ENCODE measurements at regions not wholly inside any gene's neighbourhood (a gene's known extent, or its start where the extent isn't known, plus 50 kb on each side); places are given as distances from the start of the nearest gene placed in this dataset.

GRCh38 chr13:62932256-62932883 is 1516.7 kb upstream of the PCDH20 start:
- no peak overlapping the region for H3K9ac ChIP-seq (ENCODE audit: extremely low read depth, insufficient read length, low read length)
- H3K23me2 ChIP-seq (ENCODE audit: insufficient read length, low read depth, low read length, poor library complexity, severe bottlenecking), result no peaks in the 10 kb centered on the region
- no peak overlapping the region for H2BK5ac ChIP-seq (ENCODE audit: insufficient read length, low read length)
- H3K9me3 ChIP-seq (ENCODE audit: control insufficient read depth, low read depth, low read length), result no peaks in the 10 kb centered on the region
- no peak overlapping the region for H3K27ac Mint-ChIP-seq
- H2AFZ ChIP-seq (ENCODE audit: low read length), result no peak overlapping the region
- DNase-seq, result no peak
- H3K4ac ChIP-seq (ENCODE audit: low read depth, low read length), result no peak overlapping the region
- H3K4me1 ChIP-seq (ENCODE audit: insufficient read depth, low read length), result no peaks in the 10 kb centered on the region
- H3K23ac ChIP-seq (ENCODE audit: insufficient read length, low read depth, low read length), result no peak overlapping the region
- no CpG with 5 or more reads among the region's 2 CpGs for WGBS (ENCODE audit: extremely low coverage, insufficient read length, low lambda C conversion rate)
- H3K36me3 Mint-ChIP-seq (ENCODE audit: insufficient read depth in 1 of 3, low read depth in 3 of 3), result no peaks in the 10 kb centered on the region
- H4K8ac ChIP-seq (replicated peaks; ENCODE audit: insufficient read length, low read depth, low read length), result no peak overlapping the region
- H4K5ac ChIP-seq (ENCODE audit: insufficient read length, low read depth, low read length), result no peak overlapping the region
- H2BK12ac ChIP-seq (ENCODE audit: insufficient read length, low read depth, low read length), result no peak overlapping the region
- peaks cover 7 to 13% of the 10 kb centered on the region in 2 experiments for H3K4me1 Mint-ChIP-seq
- H2BK15ac ChIP-seq (ENCODE audit: low read depth, low read length), result no peak overlapping the region
- H3K79me2 ChIP-seq (ENCODE audit: insufficient read depth, low read length), result no peaks in the 10 kb centered on the region
- H3K14ac ChIP-seq (ENCODE audit: insufficient read depth, low read length), result no peak overlapping the region
- H3K79me1 ChIP-seq (ENCODE audit: insufficient read depth, low read depth, low read length, poor library complexity, severe bottlenecking), result no peaks in the 10 kb centered on the region
- no peaks in the 10 kb centered on the region for H3K9me3 Mint-ChIP-seq
- no peak overlapping the region for H3T11ph ChIP-seq (ENCODE audit: low read length)
- no peak overlapping the region for H3K4me2 ChIP-seq (ENCODE audit: insufficient read depth, insufficient read length, low read length)
- no peak overlapping the region for H3K56ac ChIP-seq (ENCODE audit: insufficient read length, low read depth, low read length)
- TF ChIP-seq CTCF (conservative IDR thresholded peaks at IDR 0.05), result no peak
- no peak overlapping the region for H2BK20ac ChIP-seq (ENCODE audit: low read depth, low read length, poor library complexity, severe bottlenecking)
- H2AK5ac ChIP-seq (ENCODE audit: insufficient read length, low read length), result no peak overlapping the region
- H3K27me3 Mint-ChIP-seq (ENCODE audit: low read depth), result peaks cover 6% of the 10 kb centered on the region
- H4K20me1 ChIP-seq (ENCODE audit: control insufficient read depth, insufficient read depth, insufficient read length), result no peaks in the 10 kb centered on the region
- no peak overlapping the region for H3K18ac ChIP-seq (ENCODE audit: insufficient read length, low read depth, low read length)
- H3K27me3 ChIP-seq (ENCODE audit: insufficient read depth, low read length), result no peaks in the 10 kb centered on the region
- H4K91ac ChIP-seq (ENCODE audit: insufficient read length, low read depth, low read length), result no peak overlapping the region
- H3K27ac ChIP-seq (ENCODE audit: insufficient read length, low read depth, low read length), result no peak overlapping the region
- H2BK120ac ChIP-seq (ENCODE audit: low read depth, low read length, poor library complexity, severe bottlenecking), result no peak overlapping the region
- H3K4me3 Mint-ChIP-seq, result no peak overlapping the region
